GM21367 (cell line): ENCODE measurements at regions not wholly inside any gene's neighbourhood (a gene's known extent, or its start where the extent isn't known, plus 50 kb on each side); places are given as distances from the start of the nearest gene placed in this dataset.

ENCODE experiments used
- ATAC-seq: cut with Tn5 transposase; IDR thresholded peaks from one replicate; pipeline ENCODE4 v1.9.1; 2021; ENCODE audit not compliant: unreplicated experiment

GRCh38 chr3:94961423-94962100 is 898.7 kb downstream of the NSUN3 start:
- no peak for ATAC-seq

DNA sequence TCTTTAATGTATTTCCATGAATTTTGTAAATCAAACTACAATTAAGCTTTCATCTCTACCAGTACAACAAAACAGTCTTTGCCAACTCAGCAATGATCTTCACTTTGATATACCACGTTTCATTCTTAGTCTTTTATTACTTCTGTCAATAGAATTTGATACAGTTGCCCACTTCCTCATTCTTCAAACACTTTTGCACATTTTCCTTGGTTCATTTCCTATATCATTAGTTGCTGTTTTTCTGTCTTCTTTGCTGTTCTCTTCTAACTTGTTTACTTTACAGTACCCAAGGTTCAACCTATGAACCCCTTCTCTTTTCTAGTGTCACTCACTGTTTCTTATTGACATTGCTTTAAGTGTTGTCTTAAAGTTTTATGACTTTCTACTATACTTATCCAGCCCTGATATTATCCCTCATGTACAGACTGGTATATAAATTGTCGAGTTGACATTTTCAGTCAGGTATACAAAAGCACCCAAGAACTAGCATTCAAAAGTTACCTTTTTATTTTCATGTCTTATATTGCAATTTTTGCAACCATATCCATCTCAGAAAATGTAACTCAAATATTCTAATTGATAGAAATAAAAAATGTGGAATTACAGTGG is 903.1 kb downstream of the NSUN3 start:
- ATAC-seq = no peak

- ATAC-seq = no peak
Observed at GRCh38 chr3:94967196-94967595, 904.3 kb downstream of the NSUN3 start.

- ATAC-seq = no peak
Observed at GRCh38 chr3:94968519-94968918, 905.7 kb downstream of the NSUN3 start.

GRCh38 chr3:94972066-94972465 is 909.2 kb downstream of the NSUN3 start:
- ATAC-seq = no peak

- no peak for ATAC-seq
Observed at GRCh38 chr3:94978084-94978483, 915.2 kb downstream of the NSUN3 start.

DNA sequence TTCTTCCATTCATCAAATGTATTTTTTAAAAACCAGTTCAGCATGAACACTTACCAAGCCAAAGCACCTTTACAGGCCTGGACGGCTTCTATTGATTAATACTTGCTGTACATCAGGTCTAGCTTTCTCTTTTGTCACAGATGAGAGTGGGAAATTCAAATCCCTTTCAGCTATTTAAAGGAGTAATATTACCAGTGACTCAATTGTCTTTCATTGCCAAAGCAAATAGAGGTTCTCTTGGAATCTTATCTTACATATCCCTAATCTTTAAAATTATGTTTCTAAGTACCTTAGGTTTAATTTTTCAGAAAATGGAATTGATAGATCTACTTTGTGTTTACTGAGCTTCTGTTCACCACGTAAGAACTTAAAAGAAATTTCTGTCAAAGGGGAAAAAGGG is 922.9 kb downstream of the NSUN3 start:
- ATAC-seq = no peak

DNA sequence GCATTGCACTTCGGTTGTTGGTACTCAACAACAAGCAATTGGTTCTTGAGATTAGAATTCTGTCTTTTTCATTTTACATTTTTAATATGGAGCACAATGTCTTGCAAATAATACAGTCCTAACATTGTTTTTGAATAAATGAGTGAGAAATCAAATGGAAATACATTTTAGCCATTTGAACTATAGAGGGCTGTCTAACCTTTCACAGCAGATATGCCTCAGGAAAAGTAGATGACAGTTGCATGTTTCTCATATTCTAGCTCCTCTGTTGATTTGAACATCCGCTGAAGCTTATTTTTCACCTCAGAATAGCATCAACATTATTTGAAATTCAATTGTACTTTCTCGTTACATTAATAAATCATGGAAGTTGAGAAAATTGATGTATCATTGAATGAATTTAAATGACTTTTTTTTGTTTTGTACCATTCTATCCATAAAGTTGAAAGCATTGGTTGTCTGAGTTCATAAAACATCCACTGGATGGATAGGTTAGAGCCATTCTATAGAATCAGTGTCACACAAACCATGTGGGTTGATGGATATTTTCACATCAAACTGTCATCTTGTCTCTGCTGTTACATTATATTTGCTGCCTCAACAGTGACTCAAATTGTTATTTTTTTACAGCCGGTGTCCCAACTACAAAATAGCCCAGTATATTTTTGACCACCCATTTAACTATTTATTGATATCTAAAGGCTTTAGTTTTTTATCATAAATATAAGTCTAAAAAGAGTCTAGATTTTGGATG is 928.3 kb downstream of the NSUN3 start:
- ATAC-seq = no peak

- ATAC-seq = no peak
Observed at GRCh38 chr3:94996743-94997142, 933.9 kb downstream of the NSUN3 start.

DNA sequence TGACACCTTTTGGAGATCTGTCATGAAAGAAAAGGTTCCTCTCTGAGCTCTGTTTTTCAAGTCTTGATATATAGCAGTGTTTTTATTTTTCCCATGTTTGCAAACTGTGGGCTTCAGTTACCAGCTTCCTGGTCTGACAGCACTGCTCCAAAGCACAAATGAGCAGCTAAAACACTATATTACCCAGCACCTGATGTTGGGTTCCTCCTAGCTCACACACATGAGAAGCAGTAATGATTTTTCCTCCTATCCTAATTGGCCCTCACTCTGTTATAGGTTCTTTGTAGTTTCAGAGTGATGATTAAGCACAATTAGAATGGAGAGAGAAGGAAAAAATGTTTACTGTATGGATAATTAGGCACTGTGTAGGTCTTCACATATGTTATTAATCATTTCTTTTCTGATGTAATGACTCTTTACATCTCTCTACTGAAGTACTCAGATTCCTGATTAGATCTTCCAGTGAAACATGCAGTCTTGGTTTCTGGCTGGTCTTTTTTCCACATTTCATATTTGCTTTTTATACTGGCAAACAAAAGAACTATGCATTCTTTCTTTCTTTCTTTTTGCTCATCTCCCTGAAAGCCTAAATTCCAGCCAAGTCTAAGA is 939.7 kb downstream of the NSUN3 start:
- ATAC-seq = no peak

GRCh38 chr3:95028688-95029087 is 965.8 kb downstream of the NSUN3 start:
- ATAC-seq = no peak

DNA sequence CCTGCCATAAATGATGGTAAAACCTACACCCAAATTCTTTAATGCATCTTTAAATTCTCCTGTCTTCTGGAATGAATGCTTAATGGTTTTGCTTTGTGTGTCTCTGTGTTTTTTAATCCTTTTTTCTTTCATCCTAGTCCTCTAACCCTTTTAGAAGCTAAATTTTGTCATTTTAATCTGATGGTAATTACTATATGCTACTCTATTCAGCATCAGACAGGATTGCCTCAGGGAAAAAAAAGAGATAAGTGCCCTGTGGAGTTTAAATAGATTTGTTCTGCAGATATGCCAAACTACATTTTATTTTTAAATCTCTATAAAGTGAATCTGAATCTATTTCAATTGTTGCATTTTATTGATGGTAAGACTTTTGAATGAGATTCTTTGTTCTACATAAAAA is 966.8 kb downstream of the NSUN3 start:
- no peak for ATAC-seq

- ATAC-seq = no peak
Observed at GRCh38 chr3:95036526-95037021, 973.7 kb downstream of the NSUN3 start.

DNA sequence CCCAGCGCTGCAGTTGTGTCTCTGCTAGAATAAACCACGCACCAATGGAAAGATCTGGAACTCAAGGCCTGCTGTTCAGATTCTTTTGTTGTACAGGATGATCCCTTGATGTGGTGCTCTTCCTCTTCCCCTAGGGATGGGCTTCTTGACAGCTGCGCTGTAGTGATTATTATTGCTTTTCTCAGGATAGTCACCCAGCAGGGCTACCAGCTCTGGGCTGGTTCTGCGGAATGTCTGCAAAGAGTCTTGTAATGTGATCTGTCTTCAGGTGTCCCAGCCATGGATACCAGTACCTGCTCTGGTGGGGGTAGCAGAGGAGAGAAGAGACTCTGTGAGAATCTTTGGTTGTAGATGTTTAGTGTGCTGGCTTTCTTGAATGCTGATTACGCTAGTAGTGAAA is 974.2 kb downstream of the NSUN3 start:
- no peak for ATAC-seq

DNA sequence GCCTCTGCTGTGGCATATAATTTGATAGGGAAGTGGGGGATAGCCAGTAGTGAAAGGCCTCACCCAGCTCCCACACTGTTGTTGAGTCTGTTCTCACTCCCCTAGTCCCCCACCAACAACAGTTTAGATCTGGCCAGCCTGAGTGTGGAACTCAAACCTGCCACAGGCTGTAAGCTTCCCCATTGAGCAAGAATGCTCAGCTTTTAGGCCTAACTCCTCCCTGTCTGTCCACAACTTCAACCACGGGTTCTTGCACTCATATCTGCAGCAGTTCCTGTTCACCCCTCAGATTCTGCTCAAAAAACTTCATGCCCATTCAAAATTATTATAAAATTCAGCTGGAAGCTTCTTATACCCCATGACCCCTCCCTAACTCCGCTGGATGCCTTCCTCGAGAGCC is 975.1 kb downstream of the NSUN3 start:
- ATAC-seq = no peak

GRCh38 chr3:95044101-95044500 is 981.2 kb downstream of the NSUN3 start:
- no peak for ATAC-seq

- ATAC-seq = no peak
Observed at GRCh38 chr3:95048564-95048963, 985.7 kb downstream of the NSUN3 start.

- no peak for ATAC-seq
Observed at GRCh38 chr3:95049841-95050240, 987.0 kb downstream of the NSUN3 start.

DNA sequence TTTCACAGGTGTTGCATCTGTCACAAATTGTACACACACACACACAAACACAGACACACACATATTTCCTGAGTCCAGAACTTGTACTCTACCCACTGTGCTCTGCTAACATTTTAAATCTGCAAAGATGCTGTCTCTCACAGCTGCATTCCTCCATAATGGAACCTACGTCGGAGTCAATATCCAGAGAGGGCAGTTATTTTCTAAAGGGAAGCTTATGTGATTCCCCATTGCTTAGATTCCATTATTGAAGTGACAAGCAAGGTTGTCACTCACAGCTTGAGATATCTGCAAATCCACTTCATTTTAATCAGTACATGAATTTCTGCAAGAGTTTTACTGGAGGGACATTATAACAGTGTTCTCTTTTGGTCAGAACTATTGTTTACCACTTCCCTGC is 992.4 kb downstream of the NSUN3 start:
- ATAC-seq = no peak

GRCh38 chr3:95082191-95082590 is 1019.3 kb downstream of the NSUN3 start:
- no peak for ATAC-seq

DNA sequence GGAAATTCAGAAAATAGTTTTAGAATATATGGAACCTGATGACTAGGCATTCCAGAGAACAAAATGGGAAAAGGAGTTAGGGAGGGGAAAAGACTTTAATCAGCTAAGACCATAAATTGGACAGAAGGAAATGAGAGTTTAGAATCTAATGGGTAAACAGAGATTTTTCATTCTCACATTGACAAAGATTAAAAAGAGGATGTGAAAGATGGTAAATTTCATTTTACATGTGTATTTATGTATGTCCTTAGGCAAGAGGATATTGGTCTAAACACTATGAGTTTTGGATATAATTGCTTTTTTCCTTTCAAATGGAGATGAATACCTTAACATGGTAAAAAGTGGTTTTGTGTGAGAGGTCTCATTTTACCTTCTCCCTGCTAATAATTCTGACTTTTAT is 1021.9 kb downstream of the NSUN3 start:
- no peak for ATAC-seq

DNA sequence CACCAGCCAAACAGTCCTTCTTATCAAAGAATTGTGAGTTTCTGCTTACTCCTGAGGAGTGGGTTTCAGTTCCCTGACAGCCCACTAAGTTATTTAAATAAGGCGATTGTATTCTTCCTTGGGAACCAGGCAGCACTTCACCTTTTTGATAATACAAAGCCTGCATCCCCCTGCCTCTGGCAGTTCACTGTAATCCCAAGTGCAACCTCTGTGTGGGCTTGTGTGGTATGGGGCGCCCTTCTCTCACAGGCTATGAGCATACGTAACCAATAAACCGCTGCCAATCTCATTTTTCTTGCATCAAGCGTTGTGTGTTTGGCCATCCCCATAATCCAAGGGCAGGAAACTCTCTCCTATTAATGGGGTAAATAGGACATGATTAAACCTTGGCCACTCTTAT is 1025.6 kb downstream of the NSUN3 start:
- no peak for ATAC-seq
